ENCODE measurements at regions not wholly inside any gene's neighbourhood (a gene's known extent, or its start where the extent isn't known, plus 50 kb on each side); places are given as distances from the start of the nearest gene placed in this dataset.

- H3K27ac ChIP-seq: no peak overlapping the region
- no peak overlapping the region for H2AFZ ChIP-seq
- no peaks in the 10 kb centered on the region for H3F3A ChIP-seq (ENCODE audit: insufficient read depth, low read depth)
- BruUV-seq (replicated peaks): no TSS peak
- no peaks in the 10 kb centered on the region for H3K27me3 ChIP-seq (ENCODE audit: insufficient read depth, low read depth)
- intact Hi-C loops (cut with micrococcal nuclease; ENCODE audit: unreplicated experiment): no loop called here
- H3K36me3 ChIP-seq (ENCODE audit: low read depth): no peaks in the 10 kb centered on the region
- CTCF ChIA-PET: no interaction called here
- no peak overlapping the region for H3K4me2 ChIP-seq
- TF ChIP-seq EZH2 (IDR thresholded peaks at IDR 0.05; ENCODE audit: low read depth): no peak
- DNase-seq: no peak
- H3K9me3 ChIP-seq (ENCODE audit: insufficient read depth, low read depth): 0 out of 2 replicates have a peak, but pooled peaks cover 3% of the 10 kb centered on the region
- no peaks in the 10 kb centered on the region for H4K20me1 ChIP-seq (ENCODE audit: insufficient read depth)
- H3K4me3 ChIP-seq: no peak overlapping the region
- H3K4me1 ChIP-seq (replicated peaks; ENCODE audit: insufficient read depth): no peaks in the 10 kb centered on the region
- POLR2A ChIA-PET (ENCODE audit: unreplicated experiment): no interaction called here
- no peaks in the 10 kb centered on the region; the same call in 1 of the 2 replicates for H3K9me2 ChIP-seq (ENCODE audit: insufficient read depth)
- no peaks in the 10 kb centered on the region for H3K79me2 ChIP-seq (ENCODE audit: low read depth)
Measured at GRCh38 chr1:193957556-193958095, 771.2 kb upstream of the B3GALT2 start.

GRCh38 chr1:193952778-193953374 is 766.5 kb upstream of the B3GALT2 start:
- no peaks in the 10 kb centered on the region for H3K27me3 ChIP-seq (ENCODE audit: insufficient read depth, low read depth)
- no peaks in the 10 kb centered on the region for H3K79me2 ChIP-seq (ENCODE audit: low read depth)
- intact Hi-C loops (cut with micrococcal nuclease; ENCODE audit: unreplicated experiment): no loop called here
- H3K4me2 ChIP-seq: no peak overlapping the region
- ChIA-PET CTCF (interaction anchor here (0.6 kb wide), 1 partner anchor 123 kb away, joined by 3 read pairs; no protein-coding TSS in a partner anchor), POLR2A (ENCODE audit: unreplicated experiment) (no interaction called here)
- no peaks in the 10 kb centered on the region for H3F3A ChIP-seq (ENCODE audit: insufficient read depth, low read depth)
- no peaks in the 10 kb centered on the region for H3K36me3 ChIP-seq (ENCODE audit: low read depth)
- TF ChIP-seq CTCF (conservative IDR thresholded peaks at IDR 0.05) (no peak), EZH2 (IDR thresholded peaks at IDR 0.05; ENCODE audit: low read depth) (no peak)
- no peak for DNase-seq
- 0 out of 2 replicates have a peak, but pooled peaks cover 3% of the 10 kb centered on the region for H3K9me3 ChIP-seq (ENCODE audit: insufficient read depth, low read depth)
- H3K27ac ChIP-seq: no peak overlapping the region
- no TSS peak for BruUV-seq (replicated peaks)
- H3K4me1 ChIP-seq (replicated peaks; ENCODE audit: insufficient read depth): no peaks in the 10 kb centered on the region
- no peaks in the 10 kb centered on the region; the same call in 1 of the 2 replicates for H3K9me2 ChIP-seq (ENCODE audit: insufficient read depth)
- no peak overlapping the region for H2AFZ ChIP-seq
- no peaks in the 10 kb centered on the region for H4K20me1 ChIP-seq (ENCODE audit: insufficient read depth)
- no peak overlapping the region for H3K4me3 ChIP-seq

GRCh38 chr1:193951984-193952383 is 765.6 kb upstream of the B3GALT2 start:
- no peak overlapping the region for H3K4me2 ChIP-seq
- no peaks in the 10 kb centered on the region for H3K27me3 ChIP-seq (ENCODE audit: insufficient read depth, low read depth)
- H3K27ac ChIP-seq: no peak overlapping the region
- no peaks in the 10 kb centered on the region for H3K36me3 ChIP-seq (ENCODE audit: low read depth)
- ChIA-PET POLR2A (ENCODE audit: unreplicated experiment) (no interaction called here), CTCF (no interaction called here)
- no peak overlapping the region for H3K4me3 ChIP-seq
- DNase-seq: no peak
- BruUV-seq (replicated peaks): no TSS peak
- intact Hi-C loops (cut with micrococcal nuclease; ENCODE audit: unreplicated experiment): no loop called here
- no peak overlapping the region for H2AFZ ChIP-seq
- H3K4me1 ChIP-seq (replicated peaks; ENCODE audit: insufficient read depth): no peaks in the 10 kb centered on the region
- H3K9me2 ChIP-seq (ENCODE audit: insufficient read depth): no peaks in the 10 kb centered on the region; the same call in 1 of the 2 replicates
- H3F3A ChIP-seq (ENCODE audit: insufficient read depth, low read depth): no peaks in the 10 kb centered on the region
- no peaks in the 10 kb centered on the region for H4K20me1 ChIP-seq (ENCODE audit: insufficient read depth)
- H3K9me3 ChIP-seq (ENCODE audit: insufficient read depth, low read depth): 0 out of 2 replicates have a peak, but pooled peaks cover 3% of the 10 kb centered on the region
- H3K79me2 ChIP-seq (ENCODE audit: low read depth): no peaks in the 10 kb centered on the region
- TF ChIP-seq CTCF (conservative IDR thresholded peaks at IDR 0.05): no peak
- TF ChIP-seq EZH2 (IDR thresholded peaks at IDR 0.05; ENCODE audit: low read depth): no peak

Measured in PC-9 (cell line).